Muscle layer of colon (tissue), 2 donors: ENCODE measurements at regions not wholly inside any gene's neighbourhood (a gene's known extent, or its start where the extent isn't known, plus 50 kb on each side); places are given as distances from the start of the nearest gene placed in this dataset.

ENCODE experiments used
- H3K27ac ChIP-seq: one replicate; pipeline ENCODE4 v1.7.0; 2013; ENCODE audit warnings: low read depth, mild to moderate bottlenecking, low read length, moderate library complexity
- H3K27me3 ChIP-seq, 2 donors: one replicate each; pipeline ENCODE4 v1.7.0; 2013; ENCODE audit warnings: low read length in 2 of 2, mild to moderate bottlenecking in 2 of 2; ENCODE audit not compliant: insufficient read depth in 2 of 2, control insufficient read depth in 1 of 2
- H3K36me3 ChIP-seq: one replicate; pipeline ENCODE4 v1.7.0; 2013; ENCODE audit warnings: mild to moderate bottlenecking, low read length; ENCODE audit not compliant: insufficient read depth
- H3K4me1 ChIP-seq: one replicate; pipeline ENCODE4 v1.7.0; 2013; ENCODE audit warnings: mild to moderate bottlenecking, low read length; ENCODE audit not compliant: insufficient read depth
- H3K4me3 ChIP-seq, 2 donors: one replicate each; pipeline ENCODE4 v1.7.0; 2013; ENCODE audit warnings: low read length in 2 of 2, low read depth in 1 of 2, mild to moderate bottlenecking in 1 of 2, moderate library complexity in 1 of 2
- H3K9ac ChIP-seq: one replicate; pipeline ENCODE4 v1.7.0; 2013; ENCODE audit warnings: low read length
- H3K9me3 ChIP-seq: one replicate; pipeline ENCODE4 v1.7.0; 2013; ENCODE audit warnings: mild to moderate bottlenecking, low read length
- donor health status: abdominal sarcoma.
- donor health status: Adenocarcinoma of cecum.

- no peak overlapping the region for H3K27ac ChIP-seq
- no peaks in the 10 kb centered on the region for H3K4me1 ChIP-seq
- H3K9me3 ChIP-seq: no peaks in the 10 kb centered on the region
- H3K4me3 ChIP-seq: no peak overlapping the region
- H3K27me3 ChIP-seq: no peaks in the 10 kb centered on the region
- H3K36me3 ChIP-seq: no peaks in the 10 kb centered on the region
- no peak overlapping the region for H3K9ac ChIP-seq
Observed at GRCh38 chr5:166570865-166571264, 1720.6 kb upstream of the WWC1 start.

GRCh38 chr5:166571668-166572067 is 1719.8 kb upstream of the WWC1 start:
- no peaks in the 10 kb centered on the region for H3K27me3 ChIP-seq
- no peak overlapping the region for H3K9ac ChIP-seq
- H3K9me3 ChIP-seq: no peaks in the 10 kb centered on the region
- no peak overlapping the region for H3K4me3 ChIP-seq
- H3K27ac ChIP-seq: no peak overlapping the region
- no peaks in the 10 kb centered on the region for H3K4me1 ChIP-seq
- H3K36me3 ChIP-seq: no peaks in the 10 kb centered on the region

GRCh38 chr5:166576323-166576722 is 1715.1 kb upstream of the WWC1 start:
- H3K27ac ChIP-seq: no peak overlapping the region
- H3K9me3 ChIP-seq: no peaks in the 10 kb centered on the region
- no peaks in the 10 kb centered on the region for H3K27me3 ChIP-seq
- no peak overlapping the region for H3K9ac ChIP-seq
- H3K36me3 ChIP-seq: no peaks in the 10 kb centered on the region
- no peak overlapping the region for H3K4me3 ChIP-seq
- no peaks in the 10 kb centered on the region for H3K4me1 ChIP-seq

DNA sequence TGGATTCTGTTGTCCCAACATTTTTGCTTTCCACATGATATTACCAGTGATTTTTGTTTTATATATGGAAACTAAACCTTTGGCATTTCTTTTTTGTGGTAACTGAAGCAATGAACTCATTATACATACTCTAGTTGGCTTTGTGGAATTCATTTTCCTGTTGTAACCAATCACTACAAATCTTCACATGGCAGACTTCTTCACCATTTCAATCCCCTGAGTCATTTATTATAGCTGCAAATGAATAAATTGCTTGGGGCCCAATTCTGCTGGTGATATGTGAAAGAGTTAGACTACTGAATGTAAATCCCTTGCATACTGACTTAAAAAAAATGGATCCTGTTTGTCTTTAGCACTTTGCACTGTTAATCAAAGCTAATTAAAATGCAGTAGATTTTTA is 1709.6 kb upstream of the WWC1 start:
- H3K27me3 ChIP-seq: no peaks in the 10 kb centered on the region
- no peak overlapping the region for H3K27ac ChIP-seq
- no peaks in the 10 kb centered on the region for H3K9me3 ChIP-seq
- no peaks in the 10 kb centered on the region for H3K36me3 ChIP-seq
- no peak overlapping the region for H3K4me3 ChIP-seq
- H3K9ac ChIP-seq: no peak overlapping the region
- H3K4me1 ChIP-seq: no peaks in the 10 kb centered on the region

GRCh38 chr5:166582416-166582815 is 1709.0 kb upstream of the WWC1 start:
- Histone ChIP-seq H3K27ac (no peak overlapping the region), H3K4me3 (no peak overlapping the region), H3K4me1 (no peaks in the 10 kb centered on the region), H3K36me3 (no peaks in the 10 kb centered on the region), H3K9ac (no peak overlapping the region), H3K9me3 (no peaks in the 10 kb centered on the region), H3K27me3 (no peaks in the 10 kb centered on the region)

DNA sequence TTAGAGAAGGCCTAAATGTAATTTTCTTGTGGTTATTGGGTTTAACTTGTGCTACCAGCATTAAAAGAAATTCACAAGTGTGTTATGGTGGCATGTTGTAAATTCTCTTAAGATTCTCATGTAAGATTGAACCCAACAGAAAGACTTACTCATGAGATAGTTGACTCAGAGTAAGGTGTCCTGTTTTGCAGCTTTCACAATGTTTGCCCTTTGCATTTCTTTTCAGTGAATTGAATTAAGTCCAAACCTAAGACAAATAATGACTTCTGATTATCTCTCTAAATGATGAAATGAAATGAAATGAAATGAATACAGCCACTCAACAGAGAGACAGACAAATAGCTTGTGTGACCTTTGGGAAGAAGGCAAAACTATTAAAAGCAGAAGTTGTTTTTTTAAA is 1696.9 kb upstream of the WWC1 start:
- Histone ChIP-seq H3K9me3 (no peaks in the 10 kb centered on the region), H3K4me3 (no peak overlapping the region), H3K9ac (no peak overlapping the region), H3K27ac (no peak overlapping the region), H3K4me1 (no peaks in the 10 kb centered on the region), H3K36me3 (no peaks in the 10 kb centered on the region), H3K27me3 (no peaks in the 10 kb centered on the region)

- no peaks in the 10 kb centered on the region for H3K27me3 ChIP-seq
- H3K9ac ChIP-seq: no peak overlapping the region
- no peak overlapping the region for H3K27ac ChIP-seq
- no peaks in the 10 kb centered on the region for H3K36me3 ChIP-seq
- H3K4me1 ChIP-seq: no peaks in the 10 kb centered on the region
- no peaks in the 10 kb centered on the region for H3K9me3 ChIP-seq
- no peak overlapping the region for H3K4me3 ChIP-seq
Observed at GRCh38 chr5:166595274-166595951, 1696.0 kb upstream of the WWC1 start.

- no peaks in the 10 kb centered on the region for H3K9me3 ChIP-seq
- no peaks in the 10 kb centered on the region for H3K4me1 ChIP-seq
- H3K27ac ChIP-seq: no peak overlapping the region
- no peak overlapping the region for H3K4me3 ChIP-seq
- no peaks in the 10 kb centered on the region for H3K36me3 ChIP-seq
- H3K27me3 ChIP-seq: no peaks in the 10 kb centered on the region
- no peak overlapping the region for H3K9ac ChIP-seq
Observed at GRCh38 chr5:166596043-166596442, 1695.4 kb upstream of the WWC1 start.

- Histone ChIP-seq H3K27me3 (no peaks in the 10 kb centered on the region), H3K9me3 (no peaks in the 10 kb centered on the region), H3K4me1 (no peaks in the 10 kb centered on the region), H3K4me3 (no peak overlapping the region), H3K27ac (no peak overlapping the region), H3K36me3 (no peaks in the 10 kb centered on the region), H3K9ac (no peak overlapping the region)
Observed at GRCh38 chr5:166602271-166602670, 1689.2 kb upstream of the WWC1 start.

- H3K4me1 ChIP-seq: no peaks in the 10 kb centered on the region
- H3K4me3 ChIP-seq: no peak overlapping the region
- H3K36me3 ChIP-seq: no peaks in the 10 kb centered on the region
- no peaks in the 10 kb centered on the region for H3K27me3 ChIP-seq
- H3K9me3 ChIP-seq: no peaks in the 10 kb centered on the region
- H3K9ac ChIP-seq: no peak overlapping the region
- no peak overlapping the region for H3K27ac ChIP-seq
Observed at GRCh38 chr5:166617507-166617906, 1673.9 kb upstream of the WWC1 start.

- Histone ChIP-seq H3K4me3 (no peak overlapping the region), H3K9me3 (no peaks in the 10 kb centered on the region), H3K9ac (no peak overlapping the region), H3K4me1 (no peaks in the 10 kb centered on the region), H3K27me3 (no peaks in the 10 kb centered on the region), H3K36me3 (no peaks in the 10 kb centered on the region), H3K27ac (no peak overlapping the region)
Observed at GRCh38 chr5:166618526-166618925, 1672.9 kb upstream of the WWC1 start.

GRCh38 chr5:166624573-166624972 is 1666.9 kb upstream of the WWC1 start:
- H3K9ac ChIP-seq: no peak overlapping the region
- no peaks in the 10 kb centered on the region for H3K36me3 ChIP-seq
- no peak overlapping the region for H3K27ac ChIP-seq
- H3K4me1 ChIP-seq: no peaks in the 10 kb centered on the region
- H3K4me3 ChIP-seq: no peak overlapping the region
- no peaks in the 10 kb centered on the region for H3K9me3 ChIP-seq
- no peaks in the 10 kb centered on the region for H3K27me3 ChIP-seq
